GM12878 (cell line): ENCODE measurements at regions not wholly inside any gene's neighbourhood (a gene's known extent, or its start where the extent isn't known, plus 50 kb on each side); places are given as distances from the start of the nearest gene placed in this dataset.

Experiments
- ATAC-seq: fragments of 200-7000 bp; cut with Tn5 transposase; 3 replicates; pipeline ENCODE4 v1.9.1; 2020; ENCODE audit warnings: mild to moderate bottlenecking, moderate library complexity
- BruUV-seq: library from RNA; stranded (reverse); fragments of 400-500 nt; replicated peaks from 2 replicates; lab custom pipeline; 2021; lab: Mats Ljungman, UMichigan
- CTCF ChIA-PET: fragments of 300-600 bp; sonication (Branson Sonifier 250); formaldehyde crosslinking; extraction: SDS; loops from one replicate; lab custom pipeline; 2021; ENCODE audit warnings: inconsistent platforms; lab: Yijun Ruan, JAX
- POLR2A ChIA-PET: fragments of 350-600 bp; formaldehyde crosslinking; extraction: SDS; loops from one replicate; lab custom pipeline; 2021; ENCODE audit warnings: inconsistent platforms; lab: Charles Lee
- RAD21 ChIA-PET: fragments of 300-600 bp; sonication (Branson Sonifier 250); formaldehyde crosslinking; loops from one replicate; lab custom pipeline; 2023; ENCODE audit warnings: antibody characterized with exemption; ENCODE audit not compliant: unreplicated experiment; lab: Charles Lee
- SMC1A ChIA-PET: fragments of 300-600 bp; sonication (Branson Sonifier 250); formaldehyde crosslinking; loops from one replicate; lab custom pipeline; 2023; ENCODE audit not compliant: unreplicated experiment, uncharacterized antibody; lab: Charles Lee
- DNase-seq: peaks from one replicate; pipeline ENCODE4 v3.0.0-alpha.2; 2011; ENCODE audit warnings: low read depth, low spot score
- FAIRE-seq: peaks from 3 replicates; lab custom pipeline; 2011; peaks lifted over from hg19 to GRCh38; lab: Jason Lieb, UNC
- H2AFZ ChIP-seq: 2 replicates; pipeline ENCODE4 v1.6.0; 2011; ENCODE audit warnings: low read depth, low read length, control low read depth; ENCODE audit not compliant: control insufficient read depth
- H3K27ac ChIP-seq: 2 replicates; pipeline ENCODE4 v1.5.1; 2011; ENCODE audit warnings: control low read depth; ENCODE audit not compliant: control insufficient read depth, insufficient read depth
- H3K27me3 ChIP-seq, 2 experiments: replicated peaks in 1 of 2; 2 replicates each; pipeline versions ENCODE4 v1.6.0 to v1.6.1; 2011; ENCODE audit warnings: low read length in 1 of 2; ENCODE audit not compliant: control insufficient read depth in 2 of 2, insufficient read depth in 2 of 2
- H3K36me3 ChIP-seq, 2 experiments: 2 replicates each; pipeline ENCODE4 v1.5.1; 2011; ENCODE audit warnings: low read length in 1 of 2; ENCODE audit not compliant: control insufficient read depth in 2 of 2, insufficient read depth in 2 of 2
- H3K4me1 ChIP-seq: 2 replicates; pipeline ENCODE4 v1.6.1; 2011; ENCODE audit warnings: mild to moderate bottlenecking, low read length, moderate library complexity, mixed read lengths; ENCODE audit not compliant: control insufficient read depth, insufficient read depth
- H3K4me2 ChIP-seq: 2 replicates; pipeline ENCODE4 v1.6.0; 2011; ENCODE audit warnings: control low read depth; ENCODE audit not compliant: control insufficient read depth, insufficient read depth
- H3K4me3 ChIP-seq: fragments of 200-600 bp; sonication (generic); 2 replicates; pipeline ENCODE4 v1.5.1; 2016
- H3K79me2 ChIP-seq: 2 replicates; pipeline ENCODE4 v1.6.0; 2011; ENCODE audit warnings: low read length; ENCODE audit not compliant: control insufficient read depth, insufficient read depth
- H3K9ac ChIP-seq: 2 replicates; pipeline ENCODE4 v1.8.0; 2011; ENCODE audit warnings: low read length, control low read depth, mixed read lengths; ENCODE audit not compliant: control insufficient read depth, insufficient read depth
- H3K9me3 ChIP-seq: replicated peaks from 3 replicates; pipeline ENCODE4 v1.5.1; 2011; ENCODE audit warnings: mild to moderate bottlenecking, low read length; ENCODE audit not compliant: control insufficient read depth, insufficient read depth
- H4K20me1 ChIP-seq: 2 replicates; pipeline ENCODE4 v1.6.0; 2011; ENCODE audit not compliant: control insufficient read depth, insufficient read depth
- NR2C1 ChIP-seq: fragments of 450-650 bp; IDR thresholded peaks from 2 replicates; pipeline ENCODE4 v1.6.1; 2017; ENCODE audit warnings: antibody characterized with exemption, mild to moderate bottlenecking, moderate library complexity
- POLR2A ChIP-seq: IDR thresholded peaks from 2 replicates; pipeline ENCODE4 v1.6.1; 2011; ENCODE audit warnings: low read depth, mild to moderate bottlenecking, low read length
- WGBS: methylation state at CpG from one replicate; pipeline ENCODE4 v1.1.6; 2016; ENCODE audit warnings: low lambda C conversion rate; ENCODE audit not compliant: insufficient replicate concordance, insufficient coverage; ENCODE audit errors: missing lambda C conversion rate; 5-methylcytosine and 5-hydroxymethylcytosine counted together
- in situ Hi-C: fragments of 300-500 bp; cut with MboI; formaldehyde crosslinking; loops from 9 replicates; pipeline ENCODE4 v1.14.3; 2018; ENCODE audit warnings: mixed read lengths
- intact Hi-C: fragments of 100-400 bp; cut with micrococcal nuclease; formaldehyde crosslinking; loops from one replicate; pipeline ENCODE4 v1.14.2; 2022; ENCODE audit not compliant: unreplicated experiment
- TF ChIP-seq, protein P1 (sequence below): fragments of 450-650 bp; formaldehyde crosslinking; IDR thresholded peaks from 2 replicates; pipeline ENCODE4 v1.5.0; 2022; ENCODE audit warnings: mild to moderate bottlenecking, missing genetic modification characterization
- TF ChIP-seq, protein P2 (sequence below): fragments of 450-650 bp; conservative IDR thresholded peaks from 2 replicates; pipeline ENCODE4 v1.6.1; 2017; ENCODE audit warnings: mild to moderate bottlenecking, moderate library complexity
- TF ChIP-seq, protein P3 (sequence below): fragments of 150-350 bp; IDR thresholded peaks from 2 replicates; pipeline ENCODE4 v1.6.1; 2014; ENCODE audit warnings: mild to moderate bottlenecking, low read depth, low read length

DNA sequence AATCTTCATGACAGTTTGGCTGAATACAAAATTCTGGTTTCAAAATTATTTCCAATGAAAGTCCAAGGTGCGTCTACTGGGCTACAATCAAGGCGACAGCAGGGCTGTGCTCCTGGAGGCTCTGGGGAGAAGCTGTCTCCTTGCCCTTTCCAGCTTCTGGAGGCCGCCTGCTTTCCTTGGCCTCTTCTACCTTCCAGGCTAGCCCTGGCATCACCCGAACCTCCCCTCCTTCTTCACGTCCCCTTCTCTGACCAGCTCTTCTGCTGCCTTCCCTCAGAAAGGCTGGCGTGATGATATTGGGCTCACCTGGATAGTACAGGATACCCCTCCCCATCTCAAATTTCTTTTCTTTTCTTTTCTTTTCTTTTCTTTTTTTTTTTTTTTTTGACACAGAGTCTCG, 115.5 kb downstream of the KCNF1 start:
- no TSS peak for BruUV-seq
- ATAC-seq = no peak
- SMC1A ChIA-PET = no interaction called here

More for the DNA sequence above, 115.5 kb downstream of the KCNF1 start:
- Histone ChIP-seq H3K9ac (no peak overlapping the region), H3K27ac (no peak overlapping the region), H3K4me1 (no peaks in the 10 kb centered on the region), H2AFZ (no peak overlapping the region), H4K20me1 (no peaks in the 10 kb centered on the region), H3K9me3 (no peaks in the 10 kb centered on the region)
- CTCF ChIA-PET = interaction anchor here (0.6 to 1.3 kb wide), 2 partner anchors 191 to 194 kb away, joined by 3 to 5 read pairs; no protein-coding TSS in a partner anchor
- FAIRE-seq = no peak
- DNase-seq = no peak
- 41% methylated on average over 6 of the region's 7 CpGs for WGBS
- TF ChIP-seq POLR2A (no peak), NR2C1 (no peak)
- TF ChIP-seq, protein P1, sequence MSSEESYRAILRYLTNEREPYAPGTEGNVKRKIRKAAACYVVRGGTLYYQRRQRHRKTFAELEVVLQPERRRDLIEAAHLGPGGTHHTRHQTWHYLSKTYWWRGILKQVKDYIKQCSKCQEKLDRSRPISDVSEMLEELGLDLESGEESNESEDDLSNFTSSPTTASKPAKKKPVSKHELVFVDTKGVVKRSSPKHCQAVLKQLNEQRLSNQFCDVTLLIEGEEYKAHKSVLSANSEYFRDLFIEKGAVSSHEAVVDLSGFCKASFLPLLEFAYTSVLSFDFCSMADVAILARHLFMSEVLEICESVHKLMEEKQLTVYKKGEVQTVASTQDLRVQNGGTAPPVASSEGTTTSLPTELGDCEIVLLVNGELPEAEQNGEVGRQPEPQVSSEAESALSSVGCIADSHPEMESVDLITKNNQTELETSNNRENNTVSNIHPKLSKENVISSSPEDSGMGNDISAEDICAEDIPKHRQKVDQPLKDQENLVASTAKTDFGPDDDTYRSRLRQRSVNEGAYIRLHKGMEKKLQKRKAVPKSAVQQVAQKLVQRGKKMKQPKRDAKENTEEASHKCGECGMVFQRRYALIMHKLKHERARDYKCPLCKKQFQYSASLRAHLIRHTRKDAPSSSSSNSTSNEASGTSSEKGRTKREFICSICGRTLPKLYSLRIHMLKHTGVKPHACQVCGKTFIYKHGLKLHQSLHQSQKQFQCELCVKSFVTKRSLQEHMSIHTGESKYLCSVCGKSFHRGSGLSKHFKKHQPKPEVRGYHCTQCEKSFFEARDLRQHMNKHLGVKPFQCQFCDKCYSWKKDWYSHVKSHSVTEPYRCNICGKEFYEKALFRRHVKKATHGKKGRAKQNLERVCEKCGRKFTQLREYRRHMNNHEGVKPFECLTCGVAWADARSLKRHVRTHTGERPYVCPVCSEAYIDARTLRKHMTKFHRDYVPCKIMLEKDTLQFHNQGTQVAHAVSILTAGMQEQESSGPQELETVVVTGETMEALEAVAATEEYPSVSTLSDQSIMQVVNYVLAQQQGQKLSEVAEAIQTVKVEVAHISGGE (CRISPR knock-in tag) = no peak
- TF ChIP-seq, protein P2, sequence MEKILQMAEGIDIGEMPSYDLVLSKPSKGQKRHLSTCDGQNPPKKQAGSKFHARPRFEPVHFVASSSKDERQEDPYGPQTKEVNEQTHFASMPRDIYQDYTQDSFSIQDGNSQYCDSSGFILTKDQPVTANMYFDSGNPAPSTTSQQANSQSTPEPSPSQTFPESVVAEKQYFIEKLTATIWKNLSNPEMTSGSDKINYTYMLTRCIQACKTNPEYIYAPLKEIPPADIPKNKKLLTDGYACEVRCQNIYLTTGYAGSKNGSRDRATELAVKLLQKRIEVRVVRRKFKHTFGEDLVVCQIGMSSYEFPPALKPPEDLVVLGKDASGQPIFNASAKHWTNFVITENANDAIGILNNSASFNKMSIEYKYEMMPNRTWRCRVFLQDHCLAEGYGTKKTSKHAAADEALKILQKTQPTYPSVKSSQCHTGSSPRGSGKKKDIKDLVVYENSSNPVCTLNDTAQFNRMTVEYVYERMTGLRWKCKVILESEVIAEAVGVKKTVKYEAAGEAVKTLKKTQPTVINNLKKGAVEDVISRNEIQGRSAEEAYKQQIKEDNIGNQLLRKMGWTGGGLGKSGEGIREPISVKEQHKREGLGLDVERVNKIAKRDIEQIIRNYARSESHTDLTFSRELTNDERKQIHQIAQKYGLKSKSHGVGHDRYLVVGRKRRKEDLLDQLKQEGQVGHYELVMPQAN = no peak
- TF ChIP-seq, protein P3, sequence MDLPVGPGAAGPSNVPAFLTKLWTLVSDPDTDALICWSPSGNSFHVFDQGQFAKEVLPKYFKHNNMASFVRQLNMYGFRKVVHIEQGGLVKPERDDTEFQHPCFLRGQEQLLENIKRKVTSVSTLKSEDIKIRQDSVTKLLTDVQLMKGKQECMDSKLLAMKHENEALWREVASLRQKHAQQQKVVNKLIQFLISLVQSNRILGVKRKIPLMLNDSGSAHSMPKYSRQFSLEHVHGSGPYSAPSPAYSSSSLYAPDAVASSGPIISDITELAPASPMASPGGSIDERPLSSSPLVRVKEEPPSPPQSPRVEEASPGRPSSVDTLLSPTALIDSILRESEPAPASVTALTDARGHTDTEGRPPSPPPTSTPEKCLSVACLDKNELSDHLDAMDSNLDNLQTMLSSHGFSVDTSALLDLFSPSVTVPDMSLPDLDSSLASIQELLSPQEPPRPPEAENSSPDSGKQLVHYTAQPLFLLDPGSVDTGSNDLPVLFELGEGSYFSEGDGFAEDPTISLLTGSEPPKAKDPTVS = no peak
- TF ChIP-seq, all 136 proteins: peak for 0
- Histone ChIP-seq H3K36me3 (no peaks in the 10 kb centered on the region), H3K79me2 (no peaks in the 10 kb centered on the region), H3K27me3 (no peaks in the 10 kb centered on the region; a peak in 3 of 4 replicates), H3K4me2 (no peak overlapping the region), H3K4me3 (no peak overlapping the region)
- intact Hi-C loops (no loop called here), in situ Hi-C loops (no loop called here)
- RAD21 ChIA-PET = no interaction called here
- POLR2A ChIA-PET = interaction anchor here (0.6 kb wide), 1 partner anchor 192 kb away, joined by 4 read pairs; no protein-coding TSS in a partner anchor
